ENCODE measurements at regions not wholly inside any gene's neighbourhood (a gene's known extent, or its start where the extent isn't known, plus 50 kb on each side); places are given as distances from the start of the nearest gene placed in this dataset.

GRCh38 chr11:37999171-37999570 is 1401.1 kb upstream of the RAG2 start:
- TF ChIP-seq EZH2phosphoT487 (IDR thresholded peaks at IDR 0.05; ENCODE audit: insufficient read depth, low read depth) (no peak), EZH2 (IDR thresholded peaks at IDR 0.05; ENCODE audit: insufficient read depth, poor library complexity, severe bottlenecking) (no peak)

Measured in GM23248 (cell line).